ENCODE measurements at regions not wholly inside any gene's neighbourhood (a gene's known extent, or its start where the extent isn't known, plus 50 kb on each side); places are given as distances from the start of the nearest gene placed in this dataset.

GRCh38 chr14:31941487-31941886, 135.6 kb upstream of the ARHGAP5 start:
- TF ChIP-seq MAX (IDR thresholded peaks at IDR 0.05; ENCODE audit: low read depth): no peak
- TF ChIP-seq EP300 (IDR thresholded peaks at IDR 0.05; ENCODE audit: borderline replicate concordance in 1 of 2, low read depth in 1 of 2, low read length in 1 of 2): no peak
- TF ChIP-seq CTCF (IDR thresholded peaks at IDR 0.05): no peak
- no peak for TF ChIP-seq MXI1 (IDR thresholded peaks at IDR 0.05; ENCODE audit: low read depth, low read length)
- no peak for TF ChIP-seq RXRA (IDR thresholded peaks at IDR 0.05; ENCODE audit: borderline replicate concordance, low read depth)
- TF ChIP-seq TAF1 (IDR thresholded peaks at IDR 0.05; ENCODE audit: borderline replicate concordance, low read depth, low read length): no peak
- TF ChIP-seq POLR2AphosphoS5 (IDR thresholded peaks at IDR 0.05; ENCODE audit: low read depth, low read length): no peak
- no peak for TF ChIP-seq YY1 (IDR thresholded peaks at IDR 0.05; ENCODE audit: low read depth)
- TF ChIP-seq RAD21 (IDR thresholded peaks at IDR 0.05; ENCODE audit: low read length): no peak
- TF ChIP-seq FOXM1 (IDR thresholded peaks at IDR 0.05; ENCODE audit: low read depth): no peak
- TF ChIP-seq NRF1 (IDR thresholded peaks at IDR 0.05; ENCODE audit: low read depth, low read length): no peak
- TF ChIP-seq TCF12 (IDR thresholded peaks at IDR 0.05): no peak
- TF ChIP-seq FOSL2 (IDR thresholded peaks at IDR 0.05; ENCODE audit: borderline replicate concordance, low read depth): no peak
- no peak for TF ChIP-seq CHD2 (IDR thresholded peaks at IDR 0.05; ENCODE audit: low read length, partially characterized antibody)
